ENCODE measurements at regions not wholly inside any gene's neighbourhood (a gene's known extent, or its start where the extent isn't known, plus 50 kb on each side); places are given as distances from the start of the nearest gene placed in this dataset.

GRCh38 chr7:22579961-22580360 is 80.0 kb upstream of the STEAP1B start:
- TF ChIP-seq POLR2A (IDR thresholded peaks at IDR 0.05; ENCODE audit: low read depth, low read length) (no peak), POLR2AphosphoS5 (IDR thresholded peaks at IDR 0.05; ENCODE audit: low read depth, low read length) (no peak), TAF1 (IDR thresholded peaks at IDR 0.05; ENCODE audit: borderline replicate concordance, low read depth, low read length) (no peak)
